ENCODE measurements at regions not wholly inside any gene's neighbourhood (a gene's known extent, or its start where the extent isn't known, plus 50 kb on each side); places are given as distances from the start of the nearest gene placed in this dataset.
"Not testable (repeated sequence)": the region's sequence is repeated elsewhere in the genome, so short reads cannot be mapped to it uniquely, and the experiment has no call there.

- TF ChIP-seq, protein P1, sequence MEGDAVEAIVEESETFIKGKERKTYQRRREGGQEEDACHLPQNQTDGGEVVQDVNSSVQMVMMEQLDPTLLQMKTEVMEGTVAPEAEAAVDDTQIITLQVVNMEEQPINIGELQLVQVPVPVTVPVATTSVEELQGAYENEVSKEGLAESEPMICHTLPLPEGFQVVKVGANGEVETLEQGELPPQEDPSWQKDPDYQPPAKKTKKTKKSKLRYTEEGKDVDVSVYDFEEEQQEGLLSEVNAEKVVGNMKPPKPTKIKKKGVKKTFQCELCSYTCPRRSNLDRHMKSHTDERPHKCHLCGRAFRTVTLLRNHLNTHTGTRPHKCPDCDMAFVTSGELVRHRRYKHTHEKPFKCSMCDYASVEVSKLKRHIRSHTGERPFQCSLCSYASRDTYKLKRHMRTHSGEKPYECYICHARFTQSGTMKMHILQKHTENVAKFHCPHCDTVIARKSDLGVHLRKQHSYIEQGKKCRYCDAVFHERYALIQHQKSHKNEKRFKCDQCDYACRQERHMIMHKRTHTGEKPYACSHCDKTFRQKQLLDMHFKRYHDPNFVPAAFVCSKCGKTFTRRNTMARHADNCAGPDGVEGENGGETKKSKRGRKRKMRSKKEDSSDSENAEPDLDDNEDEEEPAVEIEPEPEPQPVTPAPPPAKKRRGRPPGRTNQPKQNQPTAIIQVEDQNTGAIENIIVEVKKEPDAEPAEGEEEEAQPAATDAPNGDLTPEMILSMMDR (conservative IDR thresholded peaks at IDR 0.05 in 1 of 2, IDR thresholded peaks at IDR 0.05 in 1 of 2; ENCODE audit: extremely low read depth in 1 of 2, insufficient read depth in 1 of 2, low read depth in 1 of 2, low read length in 2 of 2): not testable (repeated sequence)
- not testable (repeated sequence) for TF ChIP-seq EZH2 (IDR thresholded peaks at IDR 0.05; ENCODE audit: borderline replicate concordance, low read length)
Measured at GRCh38 chr3:160054862-160055261, 66.2 kb downstream of the IL12A start.

Data from mammary epithelial cell (primary cell).